ENCODE measurements at regions not wholly inside any gene's neighbourhood (a gene's known extent, or its start where the extent isn't known, plus 50 kb on each side); places are given as distances from the start of the nearest gene placed in this dataset.

- no peak for TF ChIP-seq CTCF (IDR thresholded peaks at IDR 0.05)
- no peak for TF ChIP-seq POLR2A (IDR thresholded peaks at IDR 0.05)
Observed at GRCh38 chrY:21185419-21186105, 325.6 kb upstream of the RBMY1B start.
